Right forelimb (tissue), 1 donor: ENCODE measurements at regions not wholly inside any gene's neighbourhood (a gene's known extent, or its start where the extent isn't known, plus 50 kb on each side); places are given as distances from the start of the nearest gene placed in this dataset.
A peak's percentile ranks its signal among the peaks of the same experiment; 100 is the strongest.

Source experiments
- DNase-seq: peaks from one replicate; pipeline ENCODE4 v3.0.0-alpha.2; 2018

DNA sequence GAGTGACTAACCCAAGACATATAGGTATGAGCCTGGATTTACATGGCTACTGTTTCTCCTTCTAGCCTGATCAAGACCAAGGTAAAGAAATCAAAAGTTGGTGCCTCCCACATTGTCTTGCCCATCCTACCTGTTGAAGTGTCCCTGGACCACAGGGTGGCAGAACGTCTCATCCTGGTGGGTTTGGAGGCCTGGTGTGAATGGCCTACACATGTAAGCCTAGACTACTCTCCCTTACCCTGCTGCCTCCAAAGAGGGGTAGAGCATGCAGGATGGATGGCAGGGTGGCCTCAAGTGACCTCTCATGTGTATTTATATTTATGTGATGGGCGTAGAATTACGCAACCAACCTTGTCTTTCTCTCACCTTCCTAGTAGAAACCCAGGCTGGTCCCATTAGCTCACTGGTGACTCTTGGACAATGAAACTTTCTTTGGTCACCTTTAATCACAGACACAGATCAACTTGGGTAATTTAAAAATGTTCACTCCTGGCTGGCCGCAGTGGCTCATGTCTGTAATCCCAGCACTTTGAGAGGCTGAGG lies 73.3 kb upstream of the SOD3 start:
- no peak for DNase-seq

DNA sequence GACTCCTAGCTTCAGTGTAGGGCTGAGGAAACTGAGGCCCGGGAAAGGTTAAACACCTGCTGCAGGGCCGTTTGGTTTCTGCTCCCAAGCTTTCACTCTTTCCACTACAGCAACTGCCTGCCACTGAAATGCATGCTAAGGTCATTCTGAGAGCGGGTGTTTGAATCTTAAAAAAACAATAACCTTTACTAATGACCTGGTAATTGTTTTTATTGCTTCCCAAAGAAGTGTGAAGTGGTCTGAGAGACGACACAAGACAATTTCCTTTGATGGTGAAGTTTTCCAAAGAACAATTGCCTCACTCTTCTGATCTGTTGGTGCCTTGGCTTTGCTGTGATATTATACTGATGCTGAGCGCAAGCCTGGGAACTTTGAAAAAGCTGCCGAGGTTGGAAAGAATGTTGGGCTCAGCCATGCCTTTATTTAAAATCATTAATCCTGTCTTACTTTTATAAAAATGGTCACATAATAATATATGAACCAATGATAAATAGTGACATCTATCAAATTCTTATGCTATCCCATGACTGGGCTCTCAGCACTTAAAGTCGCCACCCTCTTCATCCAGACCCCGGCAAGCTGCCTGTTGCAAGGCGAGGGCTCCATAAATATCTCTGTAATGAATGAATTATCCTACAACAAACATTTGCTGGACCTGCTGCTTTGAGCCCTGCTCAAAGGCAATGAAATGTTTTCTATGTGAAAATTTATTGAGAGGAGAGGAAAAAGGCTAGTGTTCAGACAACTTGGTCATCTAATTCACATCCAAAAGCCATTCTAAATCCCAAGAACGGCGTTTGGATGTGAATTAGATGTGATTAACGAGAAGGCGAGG lies 67.8 kb upstream of the SOD3 start:
- DNase-seq = no peak

DNA sequence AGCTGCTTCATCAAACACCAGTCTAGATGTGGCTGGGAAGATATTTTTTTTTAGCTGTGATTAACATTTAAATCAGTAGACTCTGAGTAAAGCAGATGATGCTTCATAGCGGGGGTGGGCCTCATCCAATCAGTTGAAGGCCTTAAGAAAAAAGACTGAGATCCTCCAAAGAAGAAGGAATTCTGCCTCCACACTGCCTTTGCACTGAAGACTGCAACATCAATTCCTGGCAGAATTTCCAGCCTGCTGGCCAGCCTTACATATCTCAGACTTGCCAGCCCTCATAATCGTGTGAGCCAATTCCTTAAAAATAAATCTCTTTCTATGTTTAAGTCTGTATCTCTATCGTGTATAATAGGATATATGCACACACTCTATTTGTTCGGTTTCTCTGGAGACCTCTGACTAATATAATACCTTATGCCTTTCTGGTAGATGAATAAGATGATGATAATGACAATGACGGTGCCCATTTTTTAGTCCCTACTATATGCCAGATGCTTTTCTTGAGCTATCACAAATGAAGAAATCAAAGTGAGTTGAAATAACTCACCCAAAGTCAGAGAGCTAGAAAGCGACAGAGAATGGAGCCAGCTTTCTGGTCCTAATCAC lies 66.1 kb upstream of the SOD3 start:
- DNase-seq = no peak

DNA sequence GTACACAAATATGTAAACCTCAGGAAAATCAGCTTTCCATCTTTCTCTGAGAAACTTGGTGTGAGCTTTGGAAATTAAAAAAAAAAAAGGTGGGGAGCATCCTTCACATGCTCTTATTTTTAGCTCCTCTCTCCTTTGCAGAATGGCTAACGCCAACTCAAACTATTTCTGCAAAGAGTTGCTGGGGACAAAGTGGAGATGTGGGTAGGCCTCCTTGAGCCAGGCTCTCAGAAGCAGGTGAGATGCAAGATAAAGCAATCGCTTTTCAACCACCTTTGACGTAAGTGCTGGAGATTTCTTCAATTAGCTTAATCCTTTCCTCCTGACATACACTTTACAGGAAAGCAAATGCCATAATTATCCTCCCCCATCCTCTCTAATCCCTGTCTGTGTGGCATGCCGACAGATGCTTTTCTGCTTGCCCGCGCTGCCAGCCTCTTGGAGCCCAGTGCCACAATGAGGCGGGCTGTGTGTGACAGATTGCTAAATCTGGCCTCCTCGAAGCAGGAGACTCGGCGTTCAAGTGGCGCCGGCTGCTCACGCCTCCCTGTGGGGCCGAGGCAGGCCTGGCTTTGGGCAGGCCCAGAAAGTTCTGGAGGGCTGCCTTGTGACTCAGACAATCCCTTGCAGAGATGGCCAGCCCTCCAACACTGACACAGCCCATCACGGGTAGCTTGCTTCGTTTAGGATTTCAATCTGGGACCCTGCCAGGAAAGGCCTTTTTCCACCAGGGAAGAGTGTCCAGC lies 64.9 kb upstream of the SOD3 start:
- peak; percentile 61 for DNase-seq

DNA sequence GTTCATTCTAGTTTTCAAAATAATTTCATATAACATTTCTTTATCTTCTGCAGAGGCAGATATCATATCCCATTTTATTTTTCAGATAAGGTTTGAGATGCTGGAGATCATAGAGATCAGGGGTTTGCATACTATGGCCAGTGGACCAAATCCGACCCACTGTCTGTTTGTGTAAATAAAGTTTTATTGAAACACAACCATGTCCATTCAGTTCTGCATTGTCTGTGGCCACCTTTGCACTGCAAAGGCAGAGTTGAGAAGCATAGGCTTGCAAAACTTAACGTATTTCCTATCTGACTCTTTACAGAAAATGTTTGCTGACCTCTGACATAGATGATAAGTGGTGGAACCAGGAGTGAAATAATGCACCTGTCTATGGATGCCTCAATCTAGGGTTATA lies 63.9 kb upstream of the SOD3 start:
- no peak for DNase-seq

DNA sequence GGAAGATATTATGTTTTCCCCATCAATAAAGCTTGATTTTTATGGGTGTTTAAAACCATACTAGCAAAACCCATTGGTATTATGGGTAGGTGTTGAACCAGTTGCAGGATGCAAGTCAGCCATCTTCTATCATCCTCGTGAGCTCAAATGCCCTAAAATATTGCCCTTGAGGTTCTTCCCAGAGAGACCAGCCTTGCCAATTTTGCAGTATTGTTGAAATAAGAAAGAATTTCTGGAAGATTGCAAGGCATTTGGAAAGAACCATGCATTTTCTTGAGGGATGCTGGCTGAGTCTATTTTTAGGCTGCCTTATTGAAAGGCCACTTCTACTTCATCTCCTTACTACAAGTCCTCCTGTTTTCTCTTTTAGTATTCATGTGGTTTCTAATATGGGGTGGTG lies 60.9 kb upstream of the SOD3 start:
- DNase-seq = no peak

DNA sequence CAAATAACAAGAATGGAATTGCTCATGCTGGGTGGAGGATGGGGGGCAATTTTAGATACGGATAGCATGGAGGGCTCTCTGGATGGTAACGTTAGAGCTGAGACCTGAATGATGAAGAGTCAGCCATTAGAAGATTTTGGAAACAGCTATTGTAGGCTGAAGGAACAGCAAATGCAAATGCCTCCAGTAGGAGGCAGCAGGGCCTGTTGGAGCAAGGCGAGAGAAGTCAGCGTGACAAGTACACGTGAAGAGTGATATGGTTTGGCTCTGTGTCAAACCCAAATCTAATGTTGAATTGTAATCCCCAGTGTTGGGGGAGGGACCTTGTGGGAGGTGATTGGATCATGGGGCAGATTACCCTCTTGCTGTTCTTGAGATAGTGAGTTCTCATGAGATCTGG lies 59.3 kb upstream of the SOD3 start:
- DNase-seq = no peak

DNA sequence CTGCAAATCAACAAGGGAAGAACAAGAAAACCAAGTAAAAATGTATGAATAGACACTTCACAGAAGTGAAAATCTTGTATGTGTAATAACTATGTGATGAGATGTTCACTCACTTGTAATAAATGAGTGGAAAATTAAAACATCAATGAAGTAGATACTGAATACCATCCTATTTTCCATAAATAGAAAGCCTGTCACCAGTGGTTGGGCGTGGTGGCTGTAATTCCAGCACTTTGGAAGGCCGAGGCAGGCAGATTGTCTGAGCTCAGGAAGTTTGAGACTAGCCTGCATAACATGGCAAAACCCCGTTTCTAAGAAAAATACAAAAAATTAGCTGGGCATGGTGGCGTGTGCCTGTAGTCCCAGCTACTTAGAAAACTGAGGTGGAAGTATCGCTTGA lies 53.5 kb upstream of the SOD3 start:
- DNase-seq = no peak

DNA sequence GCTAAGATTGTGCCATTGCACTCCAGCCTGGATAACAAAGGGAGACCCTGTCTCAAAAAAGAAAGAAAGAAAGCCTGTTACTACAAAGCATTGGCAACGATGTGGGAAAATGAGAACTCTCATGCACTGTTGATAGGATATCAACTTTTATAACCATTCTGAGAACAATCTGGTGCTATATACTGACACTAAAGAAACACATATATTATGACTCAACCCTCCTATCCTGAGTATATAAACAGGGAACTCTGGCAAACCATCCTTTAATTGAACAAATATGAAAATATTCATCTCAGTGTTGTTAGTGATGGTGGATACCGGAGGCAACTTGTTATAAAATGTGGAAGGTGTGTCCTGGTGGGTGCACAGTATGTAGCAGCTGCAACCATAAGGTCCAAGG lies 53.0 kb upstream of the SOD3 start:
- DNase-seq = no peak

DNA sequence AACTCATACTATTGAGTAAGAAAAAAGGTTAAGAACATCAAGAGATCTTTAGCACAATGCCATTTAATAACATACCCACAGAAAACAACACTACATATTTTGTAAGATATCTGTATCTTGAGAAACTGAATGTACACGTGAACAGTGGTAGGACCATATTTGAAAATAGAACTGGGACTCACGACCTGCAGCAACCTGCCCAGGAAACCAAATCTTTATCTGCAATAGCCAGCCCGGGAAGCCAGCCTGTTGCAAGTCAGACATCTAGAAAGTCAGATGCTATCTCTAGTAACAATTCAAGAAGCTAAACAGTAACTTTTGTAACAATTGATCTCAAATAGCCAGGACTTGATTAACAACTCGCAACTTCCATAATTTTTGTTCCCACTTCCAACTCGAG lies 52.6 kb upstream of the SOD3 start:
- no peak for DNase-seq

DNA sequence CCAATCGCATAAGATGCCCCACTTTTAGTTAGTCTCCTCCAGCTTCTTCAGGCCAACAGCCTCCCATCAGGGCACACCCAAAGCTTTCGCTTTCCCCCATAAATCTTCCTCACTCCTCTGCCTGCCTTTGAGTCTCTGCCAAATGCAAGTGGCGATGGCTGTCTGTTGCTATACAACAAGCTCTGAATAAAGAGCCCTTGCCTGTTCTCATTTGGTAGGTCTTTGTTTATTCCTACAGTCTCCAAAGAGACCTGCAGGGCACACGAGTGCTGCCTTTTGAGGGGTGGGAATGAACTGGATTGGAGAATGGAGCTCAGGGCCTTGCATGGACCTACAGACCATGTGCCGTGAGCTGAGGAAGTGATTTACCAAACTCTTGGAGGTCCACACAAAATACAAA lies 52.2 kb upstream of the SOD3 start:
- DNase-seq = no peak

DNA sequence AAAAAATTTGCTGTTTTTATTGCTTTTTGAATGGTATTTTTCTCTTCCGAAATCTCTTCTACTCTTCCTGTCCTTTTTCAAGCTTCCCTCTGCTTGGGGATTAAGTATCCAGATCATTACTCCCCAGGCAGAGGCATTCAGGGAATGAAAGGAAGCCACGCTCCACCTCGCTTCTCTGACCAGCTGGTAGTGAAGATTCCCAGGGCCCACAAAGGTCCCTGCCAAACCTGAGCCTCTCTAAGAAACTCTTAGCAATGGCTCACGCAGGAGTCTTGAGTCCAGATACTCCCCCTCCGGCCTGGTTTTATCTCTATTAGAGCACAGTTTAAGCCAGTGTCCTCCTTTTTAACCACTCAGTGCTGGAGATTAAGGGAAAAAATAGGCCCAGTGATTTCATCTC lies 51.4 kb upstream of the SOD3 start:
- no peak for DNase-seq

DNA sequence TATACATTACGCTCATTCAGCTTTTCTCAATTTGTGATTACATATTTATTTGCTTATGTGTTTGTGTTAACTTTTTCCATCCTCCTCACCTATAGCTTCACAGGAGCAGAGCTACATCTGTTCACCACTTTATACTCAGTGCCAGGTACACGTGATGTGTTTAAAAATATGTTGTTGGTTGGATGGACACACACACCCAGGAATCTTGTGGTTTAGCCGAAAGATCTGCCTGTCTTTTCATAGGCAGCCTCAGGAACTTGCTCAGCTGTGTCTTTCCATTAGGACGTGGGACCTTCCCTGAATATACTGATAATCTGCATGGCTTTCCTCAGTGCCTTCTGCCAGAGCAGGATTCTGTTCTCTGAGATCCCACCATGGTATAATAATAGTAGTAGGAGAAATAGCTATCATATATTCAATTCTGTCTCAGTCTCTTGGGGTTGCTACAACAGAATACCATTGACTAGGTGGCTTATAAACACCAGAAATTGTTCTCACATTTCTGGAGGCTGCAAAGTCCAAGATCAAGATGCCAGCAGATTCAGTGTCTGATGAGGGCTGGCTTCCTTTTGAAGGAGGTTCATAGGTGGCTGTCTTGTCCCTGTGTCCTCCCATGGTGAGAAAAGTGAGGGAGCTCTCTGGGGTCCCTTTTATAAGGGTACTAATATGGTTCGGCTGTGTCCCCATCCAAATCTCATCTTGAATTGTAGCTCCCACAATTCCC lies 50.0 kb upstream of the SOD3 start:
- no peak for DNase-seq
